Keratinocyte (primary cell): ENCODE measurements at regions not wholly inside any gene's neighbourhood (a gene's known extent, or its start where the extent isn't known, plus 50 kb on each side); places are given as distances from the start of the nearest gene placed in this dataset.

ENCODE experiments used
- DNase-seq: peaks from one replicate; pipeline ENCODE4 v3.0.0-alpha.2; 2011; ENCODE audit warnings: low read depth, missing footprints, low spot score
- FAIRE-seq: peaks from 2 replicates; lab custom pipeline; 2011; peaks lifted over from hg19 to GRCh38; lab: Jason Lieb, UNC
- H2AFZ ChIP-seq: 2 replicates; pipeline ENCODE4 v1.6.0; 2012; ENCODE audit warnings: low read length, control low read depth, inconsistent platforms; ENCODE audit not compliant: control insufficient read depth
- H3K27ac ChIP-seq: 2 replicates; pipeline ENCODE4 v1.5.1; 2011; ENCODE audit warnings: low read length; ENCODE audit not compliant: control insufficient read depth, insufficient read depth
- H3K27me3 ChIP-seq: 3 replicates; pipeline ENCODE4 v1.6.0; 2011; ENCODE audit warnings: low read length; ENCODE audit not compliant: control insufficient read depth, insufficient read depth; ENCODE audit errors: extremely low read depth
- H3K36me3 ChIP-seq, 2 experiments: 2 replicates in 1 of 2; 3 replicates in 1 of 2; pipeline ENCODE4 v1.5.1; 2011; ENCODE audit warnings: low read length in 2 of 2, mild to moderate bottlenecking in 1 of 2; ENCODE audit not compliant: control insufficient read depth in 2 of 2, insufficient read depth in 2 of 2; ENCODE audit errors: extremely low read depth in 1 of 2
- H3K4me1 ChIP-seq: 3 replicates; pipeline ENCODE4 v1.5.1; 2011; ENCODE audit warnings: low read length; ENCODE audit not compliant: control insufficient read depth, insufficient read depth; ENCODE audit errors: extremely low read depth
- H3K4me2 ChIP-seq: 3 replicates; pipeline ENCODE4 v1.6.0; 2011; ENCODE audit warnings: low read depth, low read length; ENCODE audit not compliant: control insufficient read depth, insufficient read depth; ENCODE audit errors: extremely low read depth
- H3K4me3 ChIP-seq, 3 experiments: fragments of 200-600 bp in 1 of 3; sonication (generic) in 1 of 3; 2 replicates in 2 of 3; 3 replicates in 1 of 3; pipeline ENCODE4 v1.5.1; 2011 to 2016; ENCODE audit warnings: low read length in 3 of 3, mild to moderate bottlenecking in 3 of 3, control low read depth in 2 of 3, inconsistent platforms in 1 of 3, low read depth in 1 of 3, mixed read lengths in 1 of 3, mixed run types in 1 of 3, moderate library complexity in 1 of 3; ENCODE audit not compliant: control insufficient read depth in 2 of 3, insufficient read depth in 2 of 3; ENCODE audit errors: extremely low read depth in 1 of 3
- H3K79me2 ChIP-seq: 2 replicates; pipeline ENCODE4 v1.6.0; 2012; ENCODE audit warnings: low read length; ENCODE audit not compliant: control insufficient read depth, insufficient read depth
- H3K9ac ChIP-seq: 3 replicates; pipeline ENCODE4 v1.6.0; 2011; ENCODE audit warnings: low read length; ENCODE audit not compliant: control insufficient read depth, insufficient read depth; ENCODE audit errors: extremely low read depth
- H3K9me1 ChIP-seq: 3 replicates; pipeline ENCODE4 v1.6.0; 2011; ENCODE audit warnings: low read length; ENCODE audit not compliant: control insufficient read depth, insufficient read depth; ENCODE audit errors: extremely low read depth
- H3K9me3 ChIP-seq: 2 replicates; pipeline ENCODE4 v1.5.1; 2012; ENCODE audit warnings: low read depth, low read length; ENCODE audit not compliant: control insufficient read depth
- H4K20me1 ChIP-seq: 3 replicates; pipeline ENCODE4 v1.6.0; 2011; ENCODE audit warnings: low read length; ENCODE audit not compliant: control insufficient read depth, insufficient read depth; ENCODE audit errors: extremely low read depth
- CTCF ChIP-seq, 3 experiments: IDR thresholded peaks in 1 of 3; conservative IDR thresholded peaks in 1 of 3; optimal IDR thresholded peaks in 1 of 3; 2 replicates in 2 of 3; 3 replicates in 1 of 3; pipeline versions ENCODE3 to v1.5.1; 2011; ENCODE audit warnings: low read length in 3 of 3, mild to moderate bottlenecking in 3 of 3, moderate library complexity in 2 of 3, control low read depth in 1 of 3, inconsistent platforms in 1 of 3; ENCODE audit not compliant: insufficient read depth in 2 of 3; ENCODE audit errors: extremely low read depth in 1 of 3
- EZH2 ChIP-seq: IDR thresholded peaks from one replicate; pipeline ENCODE4 v1.6.1; 2012; ENCODE audit warnings: inconsistent platforms, mild to moderate bottlenecking, low read length, moderate library complexity
- dilution Hi-C: fragments of 300-500 bp; cut with MboI; formaldehyde crosslinking; loops from one replicate; pipeline ENCODE4 v1.7.0; 2020; ENCODE audit warnings: low sequenced_read_pairs; ENCODE audit not compliant: extremely low pct_ligation_motif_present

- Histone ChIP-seq H3K4me2 (no peak overlapping the region), H3K4me3 (no peak overlapping the region), H3K9ac (no peak overlapping the region), H3K36me3 (no peaks in the 10 kb centered on the region), H3K9me1 (no peaks in the 10 kb centered on the region), H3K79me2 (no peaks in the 10 kb centered on the region), H3K27ac (no peak overlapping the region), H3K4me1 (no peaks in the 10 kb centered on the region), H4K20me1 (no peaks in the 10 kb centered on the region), H3K9me3 (no peaks in the 10 kb centered on the region), H3K27me3 (no peaks in the 10 kb centered on the region), H2AFZ (no peak overlapping the region)
- FAIRE-seq (no peak), DNase-seq (no peak)
- dilution Hi-C loops = no loop called here
- TF ChIP-seq EZH2 (no peak), CTCF (optimal IDR thresholded peaks at IDR 0.05 in 1 of 3, IDR thresholded peaks at IDR 0.05 in 1 of 3, conservative IDR thresholded peaks at IDR 0.05 in 1 of 3; ENCODE audit: extremely low read depth in 1 of 3, insufficient read depth in 2 of 3, low read length in 3 of 3) (no peak)
Observed at GRCh38 chr7:152504367-152504766, 68.6 kb upstream of the KMT2C start.

GRCh38 chr7:152502813-152503790, 67.3 kb upstream of the KMT2C start:
- H3K9ac ChIP-seq = no peak overlapping the region
- H3K4me2 ChIP-seq = no peak overlapping the region
- H3K36me3 ChIP-seq = no peaks in the 10 kb centered on the region
- H3K9me1 ChIP-seq = no peaks in the 10 kb centered on the region
- no peak overlapping the region for H3K4me3 ChIP-seq
- no peaks in the 10 kb centered on the region for H3K27me3 ChIP-seq
- no peak overlapping the region for H2AFZ ChIP-seq
- DNase-seq = no peak
- H3K4me1 ChIP-seq = no peaks in the 10 kb centered on the region
- no peaks in the 10 kb centered on the region for H3K79me2 ChIP-seq
- FAIRE-seq = no peak
- H3K9me3 ChIP-seq = no peaks in the 10 kb centered on the region
- H4K20me1 ChIP-seq = no peaks in the 10 kb centered on the region
- H3K27ac ChIP-seq = no peak overlapping the region
- TF ChIP-seq EZH2 (no peak), CTCF (optimal IDR thresholded peaks at IDR 0.05 in 1 of 3, IDR thresholded peaks at IDR 0.05 in 1 of 3, conservative IDR thresholded peaks at IDR 0.05 in 1 of 3; ENCODE audit: extremely low read depth in 1 of 3, insufficient read depth in 2 of 3, low read length in 3 of 3) (no peak)
- dilution Hi-C loops = no loop called here
